ENCODE measurements at regions not wholly inside any gene's neighbourhood (a gene's known extent, or its start where the extent isn't known, plus 50 kb on each side); places are given as distances from the start of the nearest gene placed in this dataset.
A peak's percentile ranks its signal among the peaks of the same experiment; 100 is the strongest.

- no peak for DNase-seq
Measured at GRCh38 chr16:86042393-86042792, 143.4 kb downstream of the IRF8 start.

DNA sequence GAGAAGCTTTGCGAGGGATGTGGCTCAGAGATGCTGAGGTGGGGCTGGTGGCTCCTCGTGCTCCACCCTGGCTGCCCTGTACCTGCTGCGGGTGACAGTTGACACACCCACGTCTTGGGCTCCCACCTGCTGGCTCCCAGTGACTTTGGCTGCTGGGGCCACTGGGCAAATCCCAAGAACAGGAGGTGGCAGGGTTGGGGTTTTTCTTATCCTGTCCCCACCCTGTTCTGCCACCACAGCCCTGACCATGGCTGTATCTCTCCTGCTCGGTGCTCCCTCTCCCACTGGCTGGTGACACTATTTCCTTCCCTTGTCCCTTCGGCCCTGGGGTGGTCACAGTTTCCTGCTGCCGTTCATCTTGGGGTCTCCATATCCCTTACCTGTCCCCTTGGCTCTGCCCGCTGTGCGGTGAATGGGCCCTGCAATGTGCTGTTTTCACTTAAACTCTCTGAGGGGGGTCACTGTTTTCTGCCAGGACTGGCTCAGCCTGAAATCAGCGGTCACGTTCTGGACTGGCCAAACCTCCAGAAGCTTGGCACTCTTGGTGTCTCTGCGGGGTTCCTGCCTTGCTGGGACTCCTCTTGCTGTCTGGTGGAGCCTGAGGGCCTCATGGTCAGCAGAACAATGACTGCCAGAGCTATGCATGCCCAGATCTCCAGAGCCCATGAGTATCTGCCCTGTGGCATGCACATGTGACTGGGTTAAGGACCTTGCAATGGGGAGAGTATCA lies 144.2 kb downstream of the IRF8 start:
- no peak for DNase-seq

GRCh38 chr16:86044241-86044671 lies 145.3 kb downstream of the IRF8 start:
- peak; percentile 50 for DNase-seq

- DNase-seq, result peak; percentile 46
Measured at GRCh38 chr16:86044881-86045590, 146.1 kb downstream of the IRF8 start.

DNA sequence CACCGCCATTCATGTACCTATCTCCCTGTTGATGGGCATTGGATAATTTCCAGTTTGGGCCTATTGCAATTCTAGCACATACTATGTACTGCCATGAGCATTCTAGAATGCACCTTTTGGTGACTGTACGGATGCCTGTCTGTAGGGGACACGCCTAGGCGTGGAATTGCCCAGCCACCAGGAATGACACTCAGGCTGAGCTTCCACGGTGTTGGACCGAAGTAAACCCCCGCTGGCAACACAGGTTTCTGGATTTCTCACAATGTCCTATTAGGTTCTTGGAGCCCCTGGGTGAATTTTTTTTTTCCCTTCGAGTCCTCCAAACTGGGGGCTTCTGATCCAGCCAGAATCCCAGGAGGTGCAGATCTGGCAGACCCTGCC lies 146.6 kb downstream of the IRF8 start:
- no peak for DNase-seq

- no peak for DNase-seq
Measured at GRCh38 chr16:86046026-86046425, 147.1 kb downstream of the IRF8 start.

GRCh38 chr16:86046667-86047270 lies 147.8 kb downstream of the IRF8 start:
- DNase-seq, result no peak

GRCh38 chr16:86048221-86048620 lies 149.3 kb downstream of the IRF8 start:
- DNase-seq, result peak; percentile 1

DNA sequence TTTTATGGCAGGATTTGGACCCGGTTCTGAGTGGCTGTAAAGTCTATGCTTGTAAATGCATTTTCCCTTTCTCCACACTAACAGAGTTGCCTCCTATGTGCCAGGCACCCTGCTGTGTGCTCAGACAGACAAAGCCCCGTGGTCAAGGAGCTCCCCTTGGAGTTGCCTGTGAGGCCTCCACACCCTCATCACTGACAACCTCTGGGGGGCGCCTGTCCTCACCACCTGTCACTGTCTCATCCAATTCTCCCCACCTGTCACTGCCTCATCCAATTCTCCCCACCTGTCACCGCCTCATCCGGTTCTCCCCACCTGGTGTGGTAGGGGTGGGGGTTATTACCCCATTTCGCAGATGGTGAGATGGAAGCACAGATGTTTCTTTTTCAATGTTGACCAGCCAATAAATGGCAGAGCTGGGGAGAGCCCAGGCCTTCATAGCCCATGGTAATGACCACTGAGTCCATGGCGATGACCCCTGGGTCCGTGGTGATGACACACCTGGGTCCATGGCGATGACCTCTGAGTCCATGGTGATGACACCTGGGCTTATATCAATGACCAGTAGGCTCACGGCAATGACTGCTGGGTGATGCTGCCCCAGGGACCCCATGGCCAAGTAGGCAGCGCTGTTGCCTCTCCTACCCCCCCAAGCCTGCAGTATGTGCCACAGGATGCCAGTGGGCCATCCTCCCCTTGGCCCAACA lies 150.1 kb downstream of the IRF8 start:
- no peak for DNase-seq

DNA sequence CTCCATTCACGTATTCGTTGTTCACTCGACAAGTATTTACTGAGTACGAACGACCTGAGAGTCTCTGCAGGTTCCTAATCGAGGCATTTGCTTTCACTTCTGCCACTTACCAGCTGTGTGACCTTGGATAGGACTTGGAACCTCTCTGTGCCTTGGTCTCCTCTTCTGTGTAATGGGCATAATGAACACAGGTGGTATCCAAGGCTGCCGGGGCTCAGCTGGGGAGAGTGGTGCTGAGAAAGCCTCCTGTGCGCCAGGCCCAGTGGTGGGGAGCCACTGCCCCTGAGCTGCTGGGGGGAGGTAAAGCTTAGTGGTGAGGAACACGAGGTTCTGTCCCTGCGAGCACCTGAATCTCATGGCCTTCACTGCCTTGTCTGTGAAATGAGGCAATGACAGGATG lies 150.7 kb downstream of the IRF8 start:
- DNase-seq, result no peak

- no peak for DNase-seq
Measured at GRCh38 chr16:86050111-86050510, 151.1 kb downstream of the IRF8 start.

GRCh38 chr16:86050591-86051367 lies 151.8 kb downstream of the IRF8 start:
- no peak for DNase-seq

DNA sequence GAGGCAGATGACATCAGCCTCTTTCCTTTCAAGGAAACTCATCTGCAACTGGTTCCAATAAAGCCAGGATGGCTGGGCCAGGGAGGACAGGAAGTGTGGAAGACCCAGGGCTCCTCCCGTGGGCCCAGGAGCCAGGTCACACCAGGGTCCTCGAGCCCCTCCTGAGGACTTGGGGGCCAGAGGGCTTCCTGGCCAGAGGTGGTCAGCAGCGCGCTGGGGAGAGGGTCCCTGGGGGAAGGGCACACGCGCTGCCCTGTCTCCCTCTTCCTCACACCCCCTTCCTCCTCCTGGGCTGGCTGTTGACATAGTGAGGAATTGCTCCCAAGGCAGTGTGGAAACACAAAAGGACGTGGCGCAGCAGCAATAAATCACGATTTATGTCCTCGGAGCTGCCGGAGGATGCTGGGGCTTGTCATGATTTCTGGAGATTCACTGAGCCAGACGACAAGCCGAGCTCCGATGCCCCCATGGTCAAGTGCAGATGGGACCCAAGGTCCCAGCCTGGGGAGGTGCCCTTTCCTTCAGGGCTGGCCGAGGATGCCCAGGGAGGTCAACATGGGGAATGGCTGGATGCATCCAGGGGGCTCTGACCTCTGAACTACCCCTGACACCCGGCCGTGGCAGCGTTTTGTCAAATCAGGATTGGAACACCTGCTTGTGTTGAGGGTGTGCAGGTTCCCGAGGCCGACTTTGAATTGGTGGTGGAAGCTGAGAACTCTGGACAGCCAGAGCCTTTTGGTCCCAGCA lies 152.6 kb downstream of the IRF8 start:
- no peak for DNase-seq

GRCh38 chr16:86052115-86052670 lies 153.2 kb downstream of the IRF8 start:
- DNase-seq, result no peak

GRCh38 chr16:86052926-86053325 lies 154.0 kb downstream of the IRF8 start:
- no peak for DNase-seq

- no peak for DNase-seq
Measured at GRCh38 chr16:86059253-86060171, 160.6 kb downstream of the IRF8 start.

DNA sequence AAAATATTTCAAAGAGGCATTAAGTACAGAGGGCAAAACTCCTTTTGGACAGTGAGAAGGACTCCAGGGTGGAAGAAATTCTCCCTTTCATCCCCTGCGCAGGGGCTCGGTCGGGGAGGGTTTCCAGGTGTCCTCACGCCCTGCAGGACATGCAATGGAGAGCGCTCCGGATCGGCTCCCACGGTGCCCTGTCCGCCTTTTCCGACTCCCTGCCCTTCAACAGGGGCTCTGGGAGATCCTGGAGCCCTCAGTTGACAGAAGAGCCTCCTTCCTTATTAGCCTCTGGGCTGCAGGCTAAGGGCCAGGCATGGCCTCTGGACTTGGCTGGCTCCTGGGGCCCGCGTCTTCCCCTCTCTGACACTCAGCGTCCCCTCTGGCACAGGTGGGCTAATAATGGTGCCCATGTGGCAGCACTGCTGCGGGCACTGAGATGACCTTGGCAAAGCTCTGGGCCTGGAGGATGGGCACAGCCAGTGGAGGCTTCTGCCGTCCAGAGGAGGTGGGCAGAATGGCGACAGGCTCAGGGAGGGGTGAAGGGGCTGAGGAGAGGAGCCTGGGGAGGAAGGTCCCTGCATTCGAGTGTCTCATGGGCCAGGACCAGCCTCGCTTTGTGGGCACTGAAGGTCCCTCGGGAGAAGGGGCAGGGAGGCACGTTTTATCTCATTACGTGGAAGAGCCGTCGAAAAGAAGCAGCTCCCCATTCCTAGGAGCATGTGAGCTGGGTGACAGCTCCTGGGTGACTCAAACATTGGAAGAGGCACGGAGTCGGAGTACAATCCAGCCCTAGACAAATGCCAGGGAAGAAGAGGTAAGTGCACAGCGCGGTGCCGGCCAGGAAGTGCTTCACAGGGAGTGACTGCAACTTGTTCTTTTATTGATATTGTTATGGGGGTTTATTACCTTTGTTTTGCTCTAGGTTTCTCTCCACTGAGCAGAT lies 161.7 kb downstream of the IRF8 start:
- DNase-seq, result no peak

GRCh38 chr16:86061318-86061695 lies 162.3 kb downstream of the IRF8 start:
- DNase-seq, result no peak

- no peak for DNase-seq
Measured at GRCh38 chr16:86061721-86062120, 162.8 kb downstream of the IRF8 start.

All from activated naive CD4-positive, alpha-beta T cell treated with anti-CD3 and anti-CD28 coated beads, Interleukin-2, amount 50 U/mL, for 16 hours (primary cell).